H7 (cell line): ENCODE measurements at regions not wholly inside any gene's neighbourhood (a gene's known extent, or its start where the extent isn't known, plus 50 kb on each side); places are given as distances from the start of the nearest gene placed in this dataset.
A peak's percentile ranks its signal among the peaks of the same experiment; 100 is the strongest.
"Not testable (repeated sequence)": the region's sequence is repeated elsewhere in the genome, so short reads cannot be mapped to it uniquely, and the experiment has no call there.

Source experiments
- DNase-seq: peaks from one replicate; pipeline ENCODE4 v3.0.0; 2012
- H3K27me3 ChIP-seq: 2 replicates; pipeline ENCODE4 v1.6.0; 2011; ENCODE audit warnings: mild to moderate bottlenecking, low read length; ENCODE audit not compliant: control insufficient read depth, insufficient read depth
- H3K36me3 ChIP-seq: replicated peaks from 2 replicates; pipeline ENCODE4 v1.5.1; 2011; ENCODE audit warnings: low read length; ENCODE audit not compliant: control insufficient read depth, insufficient read depth
- H3K4me3 ChIP-seq: 2 replicates; pipeline ENCODE4 v1.5.1; 2011; ENCODE audit warnings: low read depth, mild to moderate bottlenecking, control low read depth, low read length, moderate library complexity; ENCODE audit not compliant: insufficient read depth

DNA sequence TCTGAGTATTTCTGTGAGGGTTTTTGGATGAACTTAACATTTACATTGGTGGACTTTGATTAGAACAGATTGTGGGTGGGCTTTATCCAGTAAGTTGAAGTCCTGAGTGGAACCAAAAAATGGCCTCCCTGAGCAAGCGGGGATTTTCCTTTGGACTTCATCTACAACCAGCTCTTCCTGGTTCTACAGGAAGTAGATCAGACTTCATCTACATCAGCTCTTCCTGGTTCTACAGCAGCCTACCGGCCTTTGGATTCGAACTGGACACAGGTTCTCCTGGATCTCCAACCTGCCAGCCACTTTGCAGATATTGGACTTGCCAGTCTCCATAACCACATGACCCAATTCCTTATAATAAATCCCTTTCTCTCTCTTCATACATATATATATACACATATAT lies 79.9 kb upstream of the STK39 start:
- no peaks in the 10 kb centered on the region for H3K27me3 ChIP-seq
- no peaks in the 10 kb centered on the region for H3K36me3 ChIP-seq
- H3K4me3 ChIP-seq, result no peak overlapping the region
- no peak for DNase-seq

- DNase-seq, result no peak
- Histone ChIP-seq H3K4me3 (no peak overlapping the region), H3K36me3 (no peaks in the 10 kb centered on the region), H3K27me3 (no peaks in the 10 kb centered on the region)
These were observed 81.0 kb upstream of the STK39 start for GRCh38 chr2:168328421-168328820.

DNA sequence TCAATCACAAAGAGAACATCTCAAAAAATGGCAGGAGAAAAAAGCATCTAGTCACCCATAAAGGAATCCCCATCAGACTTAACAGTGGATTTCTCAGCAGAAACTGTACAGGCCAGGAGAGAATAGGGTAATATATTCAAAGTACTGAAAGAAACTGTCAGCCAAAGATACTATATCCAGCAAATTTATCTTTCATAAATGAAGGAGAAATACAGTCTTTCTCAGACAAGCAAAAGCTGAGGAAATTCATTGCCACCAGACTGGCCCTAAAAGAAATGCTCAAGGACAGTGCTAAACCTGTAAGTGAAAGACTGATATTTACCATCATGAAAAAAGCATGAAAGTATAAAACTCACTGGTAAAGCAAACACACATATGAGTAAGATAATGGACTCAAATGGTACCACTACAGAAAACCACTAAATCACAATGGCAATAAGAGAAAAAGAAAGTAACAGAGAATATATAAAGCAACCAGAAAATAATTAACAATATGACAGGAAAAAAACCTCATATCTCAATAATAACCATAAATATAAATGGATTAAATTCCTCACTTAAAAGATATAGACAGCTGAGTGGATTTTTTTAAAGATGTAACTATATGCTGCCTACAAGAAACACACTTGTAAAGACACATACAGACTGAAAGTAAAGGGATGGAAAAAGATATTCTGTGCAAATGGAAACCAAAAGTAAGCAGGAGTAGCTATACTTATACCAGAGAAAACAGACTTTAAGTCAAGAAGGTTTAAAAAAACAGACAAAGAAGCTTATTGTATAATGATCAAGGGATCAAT lies 83.4 kb upstream of the STK39 start:
- Histone ChIP-seq H3K4me3 (no peak overlapping the region), H3K36me3 (no peaks in the 10 kb centered on the region), H3K27me3 (no peaks in the 10 kb centered on the region)
- no peak for DNase-seq

DNA sequence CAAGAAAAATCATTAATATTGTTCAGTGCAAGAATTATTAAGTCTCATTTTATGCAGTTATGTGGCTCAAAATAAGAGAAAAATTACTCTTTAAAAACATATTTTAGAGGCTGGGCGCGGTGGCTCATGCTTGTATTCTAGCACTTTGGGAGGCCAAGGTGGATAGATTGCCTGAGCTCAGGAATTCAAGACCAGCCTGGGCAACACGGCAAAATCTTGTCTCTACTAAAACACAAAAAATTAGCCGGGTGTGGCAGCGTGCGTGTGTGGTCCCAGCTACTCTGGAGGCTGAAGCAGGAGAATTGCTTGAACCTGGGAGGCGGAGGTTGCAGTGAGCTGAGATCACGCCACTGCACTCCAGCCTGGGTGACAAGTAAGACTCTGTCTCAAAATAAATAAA lies 87.9 kb upstream of the STK39 start:
- H3K27me3 ChIP-seq, H3K4me3 ChIP-seq, DNase-seq, H3K36me3 ChIP-seq: not testable (repeated sequence)

DNA sequence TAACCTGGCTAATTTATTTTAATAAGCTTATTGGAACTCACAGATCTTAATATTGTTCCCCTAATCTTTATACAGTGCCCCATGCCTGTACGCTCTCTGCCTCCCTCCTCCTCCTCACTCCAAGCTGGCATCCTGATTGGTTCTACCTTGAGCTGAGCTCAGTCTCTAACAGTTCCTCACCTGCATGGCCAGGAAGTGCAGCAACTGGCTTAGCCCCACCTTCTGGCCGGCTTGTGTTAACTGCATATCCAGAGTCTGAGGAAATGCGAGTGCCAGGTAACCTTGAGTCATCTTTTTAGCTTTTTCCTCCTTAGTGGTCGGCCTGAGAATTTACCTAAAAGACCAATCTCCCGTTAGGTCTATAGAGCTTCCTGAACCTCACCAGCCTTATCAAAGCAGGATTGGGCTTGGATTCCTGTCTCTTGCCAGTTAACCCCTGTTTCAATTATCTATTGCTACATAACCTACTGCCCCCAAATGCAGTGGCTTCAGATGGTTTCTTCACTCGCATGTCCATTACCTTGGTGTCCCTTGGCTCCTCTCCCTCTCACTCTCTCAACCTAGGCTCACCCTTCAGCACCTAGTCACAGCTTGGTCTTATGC lies 89.5 kb upstream of the STK39 start:
- Histone ChIP-seq H3K4me3 (no peak overlapping the region), H3K27me3 (no peaks in the 10 kb centered on the region), H3K36me3 (no peaks in the 10 kb centered on the region)
- peak; percentile 61 for DNase-seq

DNA sequence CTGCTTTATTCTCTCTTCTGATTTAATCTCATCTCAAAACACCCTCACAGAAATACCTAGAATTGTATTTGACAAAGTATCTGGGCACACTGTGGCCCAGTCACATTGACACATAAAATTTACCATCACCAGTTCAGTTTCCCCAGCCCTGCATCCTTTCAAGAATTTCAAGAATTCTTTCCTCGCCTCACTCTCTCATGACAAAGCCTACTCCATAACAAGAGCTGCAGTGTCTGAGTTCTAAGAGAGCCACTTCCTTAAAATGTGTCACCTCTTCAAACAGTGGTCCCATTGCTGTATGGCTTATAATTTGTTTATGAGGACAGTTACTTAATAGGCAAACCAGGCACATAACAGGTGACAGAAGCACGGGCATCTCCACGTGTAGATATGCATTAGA lies 90.9 kb upstream of the STK39 start:
- Histone ChIP-seq H3K27me3 (no peaks in the 10 kb centered on the region), H3K4me3 (no peak overlapping the region), H3K36me3 (no peaks in the 10 kb centered on the region)
- DNase-seq, result no peak

- Histone ChIP-seq H3K4me3 (no peak overlapping the region), H3K27me3 (no peaks in the 10 kb centered on the region), H3K36me3 (no peaks in the 10 kb centered on the region)
- no peak for DNase-seq
These were observed 91.5 kb upstream of the STK39 start for GRCh38 chr2:168338803-168339437.

DNA sequence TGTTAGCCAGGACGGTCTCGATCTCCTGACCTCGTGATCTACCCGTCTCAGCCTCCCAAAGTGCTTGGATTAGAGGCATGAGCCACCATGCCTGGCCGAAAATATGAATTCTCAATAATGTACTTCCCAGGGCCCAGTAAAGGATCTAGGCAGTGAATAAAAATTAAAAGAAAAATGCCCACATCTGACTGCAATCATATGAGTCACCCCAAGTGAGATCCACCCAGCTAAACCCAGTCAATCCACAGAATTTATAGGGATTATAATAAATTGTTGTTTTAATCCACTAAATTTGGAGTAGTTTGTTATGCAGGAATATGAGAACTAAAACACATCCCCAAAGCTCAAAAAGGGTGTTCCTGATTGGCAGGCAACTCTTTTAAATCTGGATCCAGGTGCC lies 93.5 kb upstream of the STK39 start:
- DNase-seq, result no peak
- Histone ChIP-seq H3K4me3 (no peak overlapping the region), H3K27me3 (no peaks in the 10 kb centered on the region), H3K36me3 (no peaks in the 10 kb centered on the region)

DNA sequence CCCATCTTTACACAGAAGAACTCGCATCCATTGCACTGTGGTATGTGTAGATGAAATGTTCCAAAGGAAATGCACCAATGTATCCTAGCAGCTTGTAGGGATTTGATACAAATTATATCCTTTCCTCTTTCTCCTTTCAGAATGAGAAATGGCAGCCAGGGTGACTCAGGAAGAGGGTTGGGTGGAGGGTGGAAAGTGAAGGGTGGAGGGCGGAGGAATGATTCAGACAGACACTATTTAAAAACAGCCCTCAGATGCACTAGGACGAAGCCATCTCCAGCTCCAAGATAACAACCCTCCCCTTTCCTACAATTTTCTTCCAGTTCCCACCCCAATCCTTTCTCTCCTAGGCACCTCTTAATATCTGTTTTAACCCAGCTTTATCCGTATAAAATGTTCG lies 96.2 kb upstream of the STK39 start:
- DNase-seq, result no peak
- Histone ChIP-seq H3K36me3 (no peaks in the 10 kb centered on the region), H3K4me3 (no peak overlapping the region), H3K27me3 (no peaks in the 10 kb centered on the region)

GRCh38 chr2:168344706-168345105 lies 97.3 kb upstream of the STK39 start:
- Histone ChIP-seq H3K27me3 (no peaks in the 10 kb centered on the region), H3K36me3 (no peaks in the 10 kb centered on the region), H3K4me3 (no peak overlapping the region)
- no peak for DNase-seq

DNA sequence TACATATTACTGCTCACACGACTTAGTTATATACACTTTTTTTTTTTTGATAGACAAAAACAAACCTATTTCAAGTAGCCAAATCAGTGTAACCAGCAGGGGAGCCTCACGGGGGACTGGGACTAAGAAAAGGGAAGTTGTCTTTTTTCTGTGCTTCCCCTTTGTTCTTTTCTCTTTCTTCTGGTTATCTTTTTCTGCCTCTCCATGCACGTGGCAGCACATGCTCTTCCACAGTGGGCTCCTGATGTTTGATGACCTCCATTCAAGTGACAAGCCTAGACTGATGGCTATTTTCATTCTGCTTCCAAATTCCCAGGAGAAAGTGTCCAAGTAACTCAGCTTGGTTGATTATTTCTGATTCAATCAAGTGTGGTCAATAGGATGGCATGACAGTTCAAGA lies 98.2 kb upstream of the STK39 start:
- H3K4me3 ChIP-seq, result no peak overlapping the region
- DNase-seq, result no peak
- no peaks in the 10 kb centered on the region for H3K36me3 ChIP-seq
- no peaks in the 10 kb centered on the region for H3K27me3 ChIP-seq

DNA sequence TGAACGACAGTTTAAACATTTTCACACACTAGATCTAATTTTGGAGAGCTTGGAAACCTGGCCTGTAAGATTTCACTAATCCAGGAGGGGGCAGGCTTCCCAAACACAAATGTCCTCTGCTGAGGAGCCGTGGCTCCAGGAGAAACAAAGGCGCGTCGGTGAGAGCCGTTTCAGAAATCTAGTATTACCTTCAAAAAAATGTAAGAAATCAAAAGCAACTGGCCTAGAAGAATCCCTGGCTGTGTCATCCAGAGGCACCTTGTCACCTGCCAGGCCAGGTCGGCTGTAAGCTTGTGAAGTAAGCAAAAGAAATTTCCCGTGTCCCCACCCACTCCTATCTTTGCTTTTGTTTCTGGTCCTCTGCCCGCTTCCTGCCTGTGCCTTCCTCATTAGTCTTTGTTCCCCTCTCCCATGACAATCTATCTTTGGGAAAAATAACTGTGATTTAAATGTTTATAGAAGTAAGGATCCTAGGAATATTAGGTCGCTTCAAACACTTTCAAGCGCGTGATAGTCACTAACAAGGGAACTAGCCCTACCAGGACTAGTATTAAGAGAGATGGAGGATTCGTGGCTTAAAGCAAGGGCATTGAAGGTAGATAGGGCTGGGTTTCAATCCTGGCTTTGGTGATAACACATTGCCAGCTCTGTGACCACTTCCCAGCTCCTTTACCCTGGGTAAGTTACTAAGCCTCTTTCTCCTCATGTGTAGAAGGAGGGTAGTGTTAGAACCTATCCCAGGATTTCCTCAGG lies 99.5 kb upstream of the STK39 start:
- Histone ChIP-seq H3K36me3 (no peaks in the 10 kb centered on the region), H3K27me3 (no peaks in the 10 kb centered on the region), H3K4me3 (peak overlapping the region; percentile 35)
- peak; percentile 60 for DNase-seq

DNA sequence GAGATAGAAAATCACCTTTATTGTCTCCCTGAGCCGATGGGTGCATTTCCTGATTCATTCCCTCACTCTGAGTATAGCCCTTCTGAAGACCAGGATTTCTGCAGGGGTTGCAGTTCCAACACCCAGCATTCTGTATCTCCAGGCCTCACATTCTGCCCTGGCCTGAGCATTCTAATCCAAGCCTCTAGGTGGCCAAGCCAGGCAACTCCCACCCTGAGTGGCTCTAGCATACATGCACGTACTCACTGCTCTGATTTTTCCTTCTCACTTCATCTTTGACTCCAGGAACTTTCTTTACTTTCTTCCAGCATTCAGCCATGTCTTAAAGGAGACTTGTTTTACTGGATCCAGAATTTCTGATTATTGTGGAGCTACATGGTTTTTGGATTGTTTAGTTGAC lies 100.7 kb upstream of the STK39 start:
- H3K36me3 ChIP-seq, result no peaks in the 10 kb centered on the region
- H3K4me3 ChIP-seq, result no peak overlapping the region
- no peaks in the 10 kb centered on the region for H3K27me3 ChIP-seq
- peak; percentile 72 for DNase-seq

DNA sequence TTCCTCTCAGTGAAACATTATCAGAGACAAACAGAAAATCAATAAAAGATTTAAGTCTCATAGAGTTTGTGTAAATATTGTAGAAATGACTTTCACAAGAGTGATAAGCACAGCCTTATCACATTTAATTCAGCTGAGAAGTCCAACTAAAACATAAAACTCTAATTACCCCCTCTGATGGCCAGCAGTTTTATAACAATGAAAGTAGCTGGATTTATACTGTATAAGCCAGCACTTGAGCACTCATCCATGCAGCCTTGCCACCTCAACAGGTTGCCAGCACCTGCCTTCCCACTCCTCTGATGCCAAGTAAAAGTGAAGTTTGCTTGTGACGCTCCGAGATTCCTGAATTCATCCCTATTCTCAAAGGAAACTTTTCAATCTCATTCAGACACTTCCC lies 103.0 kb upstream of the STK39 start:
- DNase-seq, result no peak
- Histone ChIP-seq H3K4me3 (no peak overlapping the region), H3K36me3 (no peaks in the 10 kb centered on the region), H3K27me3 (no peaks in the 10 kb centered on the region)

- H3K4me3 ChIP-seq, result no peak overlapping the region
- H3K36me3 ChIP-seq, result no peaks in the 10 kb centered on the region
- DNase-seq, result no peak
- H3K27me3 ChIP-seq, result no peaks in the 10 kb centered on the region
These were observed 102.8 kb upstream of the CERS6 start for GRCh38 chr2:168353251-168353650.
